GM19238 (cell line): ENCODE measurements at regions not wholly inside any gene's neighbourhood (a gene's known extent, or its start where the extent isn't known, plus 50 kb on each side); places are given as distances from the start of the nearest gene placed in this dataset.
"Not testable (repeated sequence)": the region's sequence is repeated elsewhere in the genome, so short reads cannot be mapped to it uniquely, and the experiment has no call there.

Experiments used
- DNase-seq: peaks from one replicate; pipeline ENCODE4 v3.0.0; 2011; ENCODE audit warnings: low spot score; ENCODE audit not compliant: insufficient read length

DNA sequence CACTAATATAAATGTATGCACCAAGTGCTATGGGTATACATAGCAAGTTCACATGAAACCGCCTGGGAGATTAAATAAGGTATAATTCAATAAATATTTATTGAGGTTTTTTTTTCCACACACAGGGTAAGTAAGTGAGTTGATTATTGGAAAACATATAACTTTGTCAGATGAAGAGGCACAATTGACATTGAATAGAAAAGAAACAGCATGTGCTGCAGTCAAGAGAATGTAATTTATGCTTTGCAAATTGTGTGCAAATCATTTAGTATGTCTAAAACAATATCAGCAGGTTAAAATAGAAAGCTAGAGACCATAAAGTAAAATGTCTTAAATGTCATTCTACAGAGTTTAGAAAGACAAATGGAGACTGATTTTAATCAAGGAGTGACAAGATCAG lies 560.0 kb downstream of the AMY1C start:
- DNase-seq, result no peak

GRCh38 chr1:104315823-104316222 lies 566.1 kb downstream of the AMY1C start:
- no peak for DNase-seq

DNA sequence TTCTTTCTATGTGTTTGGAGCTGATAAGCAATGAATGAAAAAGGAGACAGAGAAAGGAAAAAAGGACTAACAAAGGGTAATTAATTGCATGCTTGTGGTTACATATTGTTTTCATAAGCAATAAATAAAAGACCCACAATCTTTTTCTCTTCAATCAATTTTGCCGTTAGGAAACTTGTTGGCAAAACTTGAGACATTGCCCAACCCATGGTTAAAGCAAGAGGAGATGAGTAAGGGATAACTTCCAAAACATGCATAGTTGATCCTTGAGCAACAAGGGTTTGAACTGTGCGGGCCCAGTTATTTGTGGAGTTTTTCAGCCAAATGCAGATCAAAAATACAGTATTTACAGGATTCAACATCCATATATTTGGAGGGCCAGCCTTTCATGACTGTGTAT lies 572.4 kb downstream of the AMY1C start:
- no peak for DNase-seq

DNA sequence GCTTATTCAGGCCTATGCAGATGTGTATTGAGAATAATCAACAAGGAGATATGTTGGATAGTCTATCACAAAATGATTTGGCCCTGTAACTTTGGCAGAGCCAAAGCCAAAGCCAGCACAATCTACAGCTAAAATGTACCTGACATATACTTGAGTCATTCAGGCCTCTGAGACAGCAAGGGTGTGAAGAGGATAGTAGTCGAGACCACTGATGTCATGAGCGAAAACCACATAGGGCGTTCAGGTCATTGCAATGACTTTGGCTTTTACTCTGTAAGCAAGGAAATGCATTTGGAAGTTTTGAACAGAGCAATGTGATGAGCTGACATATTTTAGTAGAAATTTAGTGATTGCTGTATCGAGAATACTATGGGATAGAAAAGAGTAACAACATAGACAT lies 579.6 kb downstream of the AMY1C start:
- no peak for DNase-seq

DNA sequence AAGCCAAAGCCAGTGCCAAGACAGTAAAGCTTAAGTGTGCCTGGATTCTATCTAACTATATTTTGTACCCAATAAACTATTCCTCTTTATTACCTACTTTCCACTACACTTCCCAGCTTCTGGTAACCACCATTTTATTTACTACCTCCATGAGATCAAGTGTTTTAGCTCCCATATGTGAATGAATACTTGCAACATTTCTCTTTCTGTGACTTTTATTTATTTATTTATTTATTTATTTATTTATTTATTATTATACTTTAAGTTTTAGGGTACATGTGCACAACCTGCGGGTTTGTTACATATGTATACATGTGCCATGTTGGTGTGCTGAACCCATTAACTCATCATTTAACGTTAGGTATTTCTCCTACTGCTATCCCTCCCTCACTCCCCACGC lies 582.1 kb downstream of the AMY1C start:
- DNase-seq, result no peak

DNA sequence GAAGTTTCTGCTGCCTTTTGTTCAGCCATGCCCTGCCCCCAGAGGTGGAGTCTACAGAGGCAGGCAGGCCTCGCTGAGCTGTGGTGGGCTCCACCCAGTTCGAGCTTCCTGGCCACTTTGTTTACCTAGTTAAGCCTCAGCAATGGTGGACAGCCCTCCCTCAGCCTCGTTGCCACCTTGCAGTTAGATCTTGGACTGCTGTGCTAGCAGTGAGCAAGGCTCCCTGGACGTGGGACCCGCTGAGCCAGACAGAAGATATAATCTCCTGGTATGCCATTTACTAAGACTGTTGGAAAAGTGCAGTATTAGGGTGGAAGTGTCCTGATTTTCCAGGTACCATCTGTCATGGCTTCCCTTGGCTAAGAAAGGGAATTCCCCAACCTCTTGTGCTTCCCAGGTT lies 588.2 kb downstream of the AMY1C start:
- not testable (repeated sequence) for DNase-seq

DNA sequence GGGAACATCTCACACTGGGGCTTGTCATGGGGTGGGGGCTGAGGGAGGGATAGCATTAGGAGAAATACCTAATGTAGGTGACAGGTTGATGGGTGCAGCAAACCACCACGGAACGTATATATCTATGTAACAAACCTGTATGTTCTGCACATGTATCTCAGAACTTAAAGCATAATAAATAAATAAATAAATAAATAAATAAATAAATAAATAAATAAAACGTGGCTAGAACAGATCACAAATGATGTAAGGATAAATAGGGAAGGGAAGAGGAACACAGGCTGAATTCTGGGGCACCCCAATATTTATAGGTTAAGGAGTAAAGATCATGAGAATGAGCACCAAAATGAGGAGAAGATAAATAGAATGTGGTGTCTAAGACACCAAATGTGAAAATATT lies 592.2 kb downstream of the AMY1C start:
- no peak for DNase-seq

DNA sequence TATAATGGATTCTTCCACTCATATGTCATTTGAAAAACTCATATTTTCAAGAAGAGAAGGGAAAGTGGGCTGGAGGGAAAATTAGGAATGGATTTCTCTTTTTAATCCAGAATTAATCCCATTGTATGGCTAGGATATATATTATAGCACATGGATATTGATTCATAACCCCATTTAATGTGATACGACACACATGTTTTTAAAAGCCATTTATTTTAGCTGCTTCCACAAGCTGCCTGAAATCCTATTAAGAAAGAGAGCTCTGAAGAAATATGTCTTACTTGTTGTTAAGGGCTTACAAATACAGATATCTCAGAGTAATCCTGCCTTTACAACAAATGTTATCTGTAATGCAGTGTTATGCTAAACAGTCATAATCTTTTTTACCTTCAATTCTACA lies 598.6 kb downstream of the AMY1C start:
- no peak for DNase-seq

DNA sequence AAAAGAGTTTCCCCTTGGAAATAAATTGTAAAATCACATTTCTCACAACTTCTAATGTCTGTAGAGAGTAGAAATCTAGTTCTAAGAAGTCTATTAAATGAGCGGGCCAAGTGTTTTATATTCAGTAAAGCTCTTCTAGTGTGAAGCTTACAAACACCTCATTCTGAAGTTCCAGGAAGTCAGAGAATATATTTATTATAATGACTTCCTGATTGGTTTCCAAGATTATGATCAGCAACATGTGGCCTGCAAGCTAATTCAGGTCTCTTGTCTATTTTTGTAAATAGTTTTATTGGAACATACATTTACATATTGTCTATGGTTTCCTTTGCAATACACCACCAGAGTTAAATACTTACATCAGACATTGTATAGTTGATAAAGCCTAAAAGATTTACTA lies 603.9 kb downstream of the AMY1C start:
- DNase-seq, result no peak

DNA sequence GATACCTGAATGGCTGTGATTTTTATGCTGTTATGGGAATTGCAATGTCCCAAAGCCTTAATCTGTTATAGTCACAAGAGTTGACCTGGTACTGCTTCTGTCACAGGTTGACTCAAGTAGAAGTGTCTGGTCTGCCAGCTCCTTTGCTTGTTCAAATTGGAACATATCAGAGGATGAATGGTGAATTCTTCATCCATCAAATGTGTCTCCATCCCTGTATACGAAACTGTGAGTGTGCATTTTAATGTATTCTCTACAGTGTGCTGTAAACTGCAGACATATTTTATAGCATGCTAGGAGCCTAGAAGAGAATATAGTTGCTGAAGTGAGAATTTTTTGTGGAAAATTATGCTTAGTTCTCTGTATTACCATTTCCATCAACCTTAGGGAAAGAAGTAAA lies 608.4 kb downstream of the AMY1C start:
- DNase-seq, result no peak

- DNase-seq, result no peak
Observed at GRCh38 chr1:104358621-104359020, 608.9 kb downstream of the AMY1C start.

- no peak for DNase-seq
Observed at GRCh38 chr1:104378414-104378813, 628.7 kb downstream of the AMY1C start.

DNA sequence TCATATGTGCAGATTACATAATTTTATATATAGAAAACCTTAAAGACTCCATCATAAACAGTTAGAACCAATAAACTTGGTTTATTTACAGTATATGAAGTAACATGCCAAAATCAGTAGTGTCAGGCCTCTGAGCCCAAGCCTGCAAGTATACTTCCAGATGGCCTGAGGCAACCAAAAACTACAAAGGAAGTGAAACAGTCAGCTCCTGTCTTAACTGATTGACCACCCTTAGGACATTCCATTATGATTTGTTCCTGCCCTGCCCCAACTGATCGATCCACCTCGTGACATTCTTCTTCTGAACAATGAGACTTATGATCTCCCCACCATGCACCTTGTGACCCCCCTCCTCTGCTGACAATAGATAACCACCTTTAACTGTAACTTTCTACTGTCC lies 630.3 kb downstream of the AMY1C start:
- no peak for DNase-seq

DNA sequence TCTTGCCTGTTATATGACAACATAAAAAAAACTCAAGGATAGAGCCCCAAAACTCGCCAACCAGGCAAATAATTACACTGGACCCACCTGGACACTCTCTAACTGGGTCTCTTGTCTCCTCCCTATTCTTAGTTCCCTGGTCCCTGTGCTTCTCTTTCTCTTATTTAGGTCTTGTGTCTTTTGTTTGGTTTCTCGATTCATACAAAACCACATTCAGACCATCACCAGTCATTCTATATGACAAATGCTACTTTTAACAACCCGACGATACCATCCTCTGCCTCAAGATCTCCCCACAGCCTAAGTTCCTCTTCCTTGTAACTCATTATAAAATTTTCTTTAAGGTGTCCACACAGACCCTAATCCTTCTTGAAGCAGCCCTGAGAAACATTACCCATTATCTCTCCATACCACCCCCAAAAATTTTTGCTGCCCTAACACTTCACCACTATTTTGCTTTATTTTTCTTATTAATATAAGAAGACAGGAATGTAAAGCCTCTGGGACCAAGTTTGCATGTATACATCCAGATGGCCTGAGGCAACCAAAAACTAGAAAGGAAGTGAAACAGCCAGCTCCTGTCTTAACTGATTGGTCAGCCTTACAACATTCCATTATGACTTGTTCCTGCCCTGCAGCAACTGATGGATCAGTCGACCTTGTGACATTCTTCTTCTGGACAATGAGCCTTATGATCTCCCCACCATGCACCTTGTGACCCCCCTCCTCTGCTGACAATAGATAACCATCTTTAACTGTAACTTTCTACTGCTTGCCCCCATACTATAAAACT lies 638.2 kb downstream of the AMY1C start:
- no peak for DNase-seq

DNA sequence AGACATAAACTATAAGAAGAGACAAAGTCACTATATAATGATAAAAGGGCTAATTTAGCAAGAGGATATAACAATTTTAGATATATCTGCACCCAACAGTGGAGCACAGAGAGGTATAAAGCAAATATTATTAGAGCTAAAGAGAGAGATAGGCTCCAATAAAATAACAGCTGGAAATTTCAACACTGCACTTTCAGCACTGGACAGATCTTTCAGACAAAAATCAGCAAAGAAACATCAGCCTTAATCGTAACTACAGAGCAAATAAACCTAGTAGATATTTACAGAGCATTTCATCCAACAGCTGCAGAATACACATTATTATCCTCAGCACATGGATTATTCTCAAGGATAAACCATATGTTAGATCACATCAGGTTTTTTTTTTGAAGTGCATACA lies 642.9 kb downstream of the AMY1C start:
- no peak for DNase-seq

DNA sequence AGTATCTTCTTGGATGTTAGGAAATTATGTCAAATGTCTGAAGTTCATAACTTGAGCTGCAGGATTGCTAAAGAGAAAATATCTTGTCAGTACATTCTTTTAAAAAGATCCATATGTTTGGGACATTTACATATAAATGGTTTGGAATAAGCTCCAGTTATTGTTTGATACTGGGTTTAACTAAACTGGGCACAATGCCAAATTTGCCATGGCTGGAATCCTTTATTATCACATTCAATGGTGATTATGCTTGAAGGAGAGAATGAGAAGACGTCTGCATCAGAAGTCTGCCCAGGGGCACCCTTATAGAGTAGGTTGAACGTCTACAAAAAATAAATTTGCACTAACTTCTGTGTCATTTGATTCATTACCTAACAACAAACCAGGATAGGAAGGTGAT lies 652.5 kb downstream of the AMY1C start:
- DNase-seq, result no peak

DNA sequence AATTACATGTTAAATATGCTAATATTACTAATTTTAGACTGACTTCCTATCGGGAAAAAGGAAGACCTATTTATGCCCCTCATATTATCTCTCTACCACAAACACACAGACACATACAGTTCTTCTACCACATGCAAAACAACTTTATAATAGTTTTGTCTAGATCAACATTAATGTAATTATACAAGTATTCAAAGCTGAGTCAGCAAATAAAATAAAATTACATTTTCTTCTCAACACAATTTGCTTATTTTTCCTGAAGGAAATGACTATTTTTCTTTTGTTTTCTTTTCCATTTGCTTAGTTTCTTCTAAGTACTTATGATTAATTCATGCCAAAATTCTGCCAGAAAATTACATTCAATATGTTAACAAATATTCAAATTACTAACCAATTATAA lies 654.2 kb downstream of the AMY1C start:
- no peak for DNase-seq

DNA sequence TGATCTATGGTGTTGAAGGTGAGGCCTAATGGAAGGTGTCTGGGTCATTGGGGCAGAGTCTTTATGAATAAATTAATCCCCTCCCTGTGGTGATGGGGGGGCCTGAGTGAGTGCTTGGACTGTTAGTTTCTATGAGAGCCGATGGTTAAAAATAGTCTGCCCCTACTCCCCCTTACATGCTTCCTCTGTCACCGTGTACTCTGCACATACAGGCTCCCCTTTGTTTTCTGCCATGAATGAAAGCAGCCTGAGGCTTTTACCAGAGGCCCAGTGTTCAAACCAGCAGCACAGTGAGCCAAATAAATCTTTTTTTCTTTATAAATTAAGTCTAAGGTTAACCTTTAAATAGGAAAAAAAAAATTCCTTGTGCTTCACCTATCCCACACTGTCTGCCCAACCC lies 657.0 kb downstream of the AMY1C start:
- no peak for DNase-seq

GRCh38 chr1:104408268-104408667 lies 658.6 kb downstream of the AMY1C start:
- no peak for DNase-seq

GRCh38 chr1:104435255-104435654 lies 685.6 kb downstream of the AMY1C start:
- no peak for DNase-seq

DNA sequence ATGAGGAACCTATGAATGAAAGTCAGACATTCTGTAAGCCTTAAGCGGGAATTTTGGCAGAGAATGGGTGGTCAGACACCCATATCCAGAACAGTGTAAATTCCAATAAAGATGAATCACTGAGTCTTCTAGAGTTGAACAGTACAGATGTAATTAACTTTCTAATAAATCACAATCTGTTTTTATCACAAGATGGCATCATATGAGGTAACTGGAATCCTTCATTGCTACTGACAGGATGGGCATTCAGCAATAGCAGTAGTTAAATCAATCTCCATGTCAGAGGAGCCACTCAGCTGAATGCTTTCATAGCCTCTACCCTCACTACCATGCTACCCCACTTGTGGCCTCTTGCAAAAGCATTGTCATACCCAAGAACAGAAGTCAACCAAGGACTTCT lies 690.3 kb downstream of the AMY1C start:
- DNase-seq, result no peak

DNA sequence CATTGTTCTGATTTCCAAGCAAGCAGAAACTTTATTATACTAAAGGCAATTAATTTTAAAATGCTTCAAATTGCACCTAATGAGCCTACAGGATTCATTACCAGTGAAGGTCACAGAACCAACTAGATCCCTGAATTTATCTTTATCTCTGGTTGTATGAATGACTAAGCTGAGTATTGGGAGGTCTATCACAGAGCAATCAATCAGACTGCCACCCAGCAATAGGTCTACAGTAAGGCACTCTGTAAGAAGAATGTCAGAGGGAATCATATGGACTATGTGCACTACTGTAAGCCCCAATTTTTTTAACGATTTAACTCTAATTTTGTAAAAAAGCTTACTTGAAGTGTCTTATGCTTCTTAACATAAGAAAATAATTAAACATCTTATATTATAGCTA lies 707.0 kb downstream of the AMY1C start:
- DNase-seq, result no peak

DNA sequence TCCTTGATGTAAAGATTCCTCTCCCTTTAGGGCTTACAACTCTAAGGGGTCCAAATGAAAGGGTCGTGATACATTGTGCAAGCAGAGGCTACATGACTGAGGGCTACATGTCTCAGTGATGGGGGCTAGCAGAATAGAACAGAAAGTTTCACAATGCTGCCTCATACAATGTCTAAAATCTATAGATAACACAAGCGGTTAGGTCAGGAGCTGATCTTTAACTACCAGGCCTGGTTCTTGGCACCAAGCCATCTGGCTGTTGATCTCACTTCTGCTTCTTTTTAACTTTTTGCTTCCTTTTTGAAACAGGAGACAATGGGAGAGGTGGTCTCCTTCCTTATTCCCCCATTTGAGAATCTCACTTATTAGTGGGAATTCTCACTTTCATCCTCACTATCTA lies 710.2 kb downstream of the AMY1C start:
- DNase-seq, result no peak

DNA sequence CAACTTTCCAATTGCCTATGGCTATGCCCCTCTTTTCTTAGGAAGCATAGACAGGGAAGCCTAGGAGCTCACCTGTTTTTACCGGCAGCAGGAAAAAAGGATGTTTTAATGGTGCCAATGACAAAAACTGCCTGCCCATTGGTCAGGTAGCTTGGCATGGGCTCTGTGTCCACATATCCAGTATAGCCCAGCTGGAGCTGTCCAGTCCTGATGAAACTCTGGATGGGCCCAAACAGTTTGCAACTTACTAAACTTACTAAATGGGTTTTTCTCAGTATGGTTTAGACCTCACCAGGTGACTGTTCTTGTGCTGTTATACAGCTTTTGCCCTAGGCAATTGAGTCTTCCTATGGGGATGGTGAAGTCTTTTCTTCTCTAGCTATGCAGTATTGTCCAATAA lies 711.2 kb downstream of the AMY1C start:
- DNase-seq, result no peak
